Thymus (tissue), 11 donors: ENCODE measurements at regions not wholly inside any gene's neighbourhood (a gene's known extent, or its start where the extent isn't known, plus 50 kb on each side); places are given as distances from the start of the nearest gene placed in this dataset.
"Not testable (repeated sequence)": the region's sequence is repeated elsewhere in the genome, so short reads cannot be mapped to it uniquely, and the experiment has no call there.

Experiments used
- DNase-seq, 9 donors: peaks; one replicate each; pipeline ENCODE4 v3.0.0-alpha.2; 2013; ENCODE audit warnings: low spot score in 9 of 9, low read depth in 6 of 9, missing footprints in 1 of 9
- H3K27ac ChIP-seq, 2 donors: one replicate each; pipeline ENCODE4 v1.5.1; 2013; ENCODE audit warnings: control low read depth in 1 of 2, low read depth in 1 of 2, low read length in 1 of 2, mild to moderate bottlenecking in 1 of 2, moderate library complexity in 1 of 2
- H3K27me3 ChIP-seq, 2 donors: one replicate each; pipeline ENCODE4 v1.5.1; 2013; ENCODE audit warnings: low read length in 1 of 2; ENCODE audit not compliant: control insufficient read depth in 2 of 2, insufficient read depth in 1 of 2
- H3K36me3 ChIP-seq, 2 donors: one replicate each; pipeline ENCODE4 v1.5.1; 2013; ENCODE audit warnings: low read length in 1 of 2, mild to moderate bottlenecking in 1 of 2, moderate library complexity in 1 of 2; ENCODE audit not compliant: control insufficient read depth in 2 of 2, insufficient read depth in 2 of 2
- H3K4me1 ChIP-seq, 2 donors: one replicate each; pipeline ENCODE4 v1.5.1; 2013; ENCODE audit warnings: low read length in 2 of 2; ENCODE audit not compliant: control insufficient read depth in 2 of 2, insufficient read depth in 2 of 2
- H3K4me3 ChIP-seq, 2 donors: one replicate each; pipeline ENCODE4 v1.5.1; 2013; ENCODE audit warnings: low read length in 2 of 2, control low read depth in 1 of 2, mild to moderate bottlenecking in 1 of 2
- H3K9me3 ChIP-seq, 2 donors: one replicate each; pipeline ENCODE4 v1.5.1; 2013; ENCODE audit warnings: low read length in 1 of 2, mild to moderate bottlenecking in 1 of 2; ENCODE audit not compliant: control insufficient read depth in 2 of 2, insufficient read depth in 1 of 2
- WGBS: extraction: QIAGEN DNeasy Blood & Tissue Kit; methylation state at CpG from one replicate; pipeline ENCODE4 v1.1.7; 2013; 5-methylcytosine and 5-hydroxymethylcytosine counted together
- donor health status: healthy.

- no peak for DNase-seq
- Histone ChIP-seq H3K27ac (no peak overlapping the region), H3K36me3 (peaks cover 0 to 4% of the 10 kb centered on the region in 2 donors), H3K4me1 (no peaks in the 10 kb centered on the region), H3K4me3 (no peak overlapping the region), H3K27me3 (no peaks in the 10 kb centered on the region), H3K9me3 (no peaks in the 10 kb centered on the region)
- WGBS = 98% methylated on average over 5 of the region's 5 CpGs
These were observed 95.5 kb downstream of the KATNIP start for GRCh38 chr16:27645396-27645795.

GRCh38 chr16:27646806-27647205, 96.9 kb downstream of the KATNIP start:
- no peaks in the 10 kb centered on the region for H3K9me3 ChIP-seq
- 78% methylated on average over 5 of the region's 5 CpGs for WGBS
- H3K36me3 ChIP-seq = peaks cover 0 to 4% of the 10 kb centered on the region in 2 donors
- H3K4me1 ChIP-seq = no peaks in the 10 kb centered on the region
- no peaks in the 10 kb centered on the region for H3K27me3 ChIP-seq
- H3K4me3 ChIP-seq = no peak overlapping the region
- DNase-seq = no peak
- H3K27ac ChIP-seq = no peak overlapping the region

GRCh38 chr16:27649021-27649420, 99.1 kb downstream of the KATNIP start:
- H3K4me3 ChIP-seq = no peak overlapping the region
- H3K4me1 ChIP-seq = no peaks in the 10 kb centered on the region
- peaks cover 0 to 4% of the 10 kb centered on the region in 2 donors for H3K36me3 ChIP-seq
- H3K9me3 ChIP-seq = no peaks in the 10 kb centered on the region
- no peak for DNase-seq
- no peaks in the 10 kb centered on the region for H3K27me3 ChIP-seq
- no peak overlapping the region for H3K27ac ChIP-seq
- 96% methylated on average over 7 of the region's 7 CpGs for WGBS

- 96% methylated on average over 11 of the region's 11 CpGs for WGBS
- Histone ChIP-seq H3K4me3 (no peak overlapping the region), H3K9me3 (no peaks in the 10 kb centered on the region), H3K4me1 (no peaks in the 10 kb centered on the region), H3K27me3 (no peaks in the 10 kb centered on the region), H3K36me3 (peaks cover 0 to 7% of the 10 kb centered on the region in 2 donors), H3K27ac (no peak overlapping the region)
- no peak for DNase-seq
These were observed 100.2 kb downstream of the KATNIP start for GRCh38 chr16:27650073-27650701.

- 93% methylated on average over 6 of the region's 6 CpGs for WGBS
- H3K9me3 ChIP-seq = no peaks in the 10 kb centered on the region
- no peak for DNase-seq
- H3K27me3 ChIP-seq = no peaks in the 10 kb centered on the region
- H3K4me3 ChIP-seq = no peak overlapping the region
- H3K27ac ChIP-seq = no peak overlapping the region
- H3K4me1 ChIP-seq = no peaks in the 10 kb centered on the region
- H3K36me3 ChIP-seq = peaks cover 0 to 7% of the 10 kb centered on the region in 2 donors
These were observed 101.4 kb downstream of the KATNIP start for GRCh38 chr16:27651301-27651700.

GRCh38 chr16:27657811-27658210, 107.9 kb downstream of the KATNIP start:
- Histone ChIP-seq H3K4me3 (no peak overlapping the region), H3K4me1 (no peaks in the 10 kb centered on the region), H3K27ac (no peak overlapping the region), H3K36me3 (peaks cover 0 to 4% of the 10 kb centered on the region in 2 donors), H3K9me3 (no peaks in the 10 kb centered on the region), H3K27me3 (no peaks in the 10 kb centered on the region)
- WGBS = 98% methylated on average over 6 of the region's 6 CpGs
- no peak for DNase-seq

GRCh38 chr16:27660507-27660906, 110.6 kb downstream of the KATNIP start:
- Histone ChIP-seq H3K36me3 (no peaks in the 10 kb centered on the region), H3K27ac (no peak overlapping the region), H3K4me1 (no peaks in the 10 kb centered on the region), H3K9me3 (no peaks in the 10 kb centered on the region), H3K4me3 (no peak overlapping the region), H3K27me3 (no peaks in the 10 kb centered on the region)
- WGBS = 98% methylated on average over 4 of the region's 4 CpGs
- no peak for DNase-seq

- not testable (repeated sequence) for DNase-seq, H3K4me3 ChIP-seq
These were observed 113.3 kb downstream of the KATNIP start for GRCh38 chr16:27663235-27663634.

GRCh38 chr16:27665881-27666280, 115.9 kb downstream of the KATNIP start:
- Histone ChIP-seq H3K4me3 (no peak overlapping the region), H3K36me3 (no peaks in the 10 kb centered on the region), H3K4me1 (no peaks in the 10 kb centered on the region), H3K27ac (no peak overlapping the region), H3K9me3 (no peaks in the 10 kb centered on the region), H3K27me3 (no peaks in the 10 kb centered on the region)
- DNase-seq = no peak

More at GRCh38 chr16:27663235-27663634, 113.3 kb downstream of the KATNIP start:
- not testable (repeated sequence) for H3K27ac ChIP-seq, H3K9me3 ChIP-seq, H3K36me3 ChIP-seq, H3K4me1 ChIP-seq, H3K27me3 ChIP-seq
- WGBS = 98% methylated on average over 7 of the region's 7 CpGs
